T-helper 2 cell treated with Interferon-gamma antibody and Interleukin-4, amounts not matched to agents 100 ng/mL and 5 ng/mL, for 36 hours (primary cell): ENCODE measurements at regions not wholly inside any gene's neighbourhood (a gene's known extent, or its start where the extent isn't known, plus 50 kb on each side); places are given as distances from the start of the nearest gene placed in this dataset.
"Not testable (repeated sequence)": the region's sequence is repeated elsewhere in the genome, so short reads cannot be mapped to it uniquely, and the experiment has no call there.

Experiments used
- intact Hi-C: fragments of 100-400 bp; cut with micrococcal nuclease; formaldehyde crosslinking; loops from one replicate; pipeline ENCODE4 v1.15.1; 2023

GRCh38 chr1:96533820-96534219 is 187.8 kb upstream of the PTBP2 start:
- intact Hi-C loops, result no loop called here

DNA sequence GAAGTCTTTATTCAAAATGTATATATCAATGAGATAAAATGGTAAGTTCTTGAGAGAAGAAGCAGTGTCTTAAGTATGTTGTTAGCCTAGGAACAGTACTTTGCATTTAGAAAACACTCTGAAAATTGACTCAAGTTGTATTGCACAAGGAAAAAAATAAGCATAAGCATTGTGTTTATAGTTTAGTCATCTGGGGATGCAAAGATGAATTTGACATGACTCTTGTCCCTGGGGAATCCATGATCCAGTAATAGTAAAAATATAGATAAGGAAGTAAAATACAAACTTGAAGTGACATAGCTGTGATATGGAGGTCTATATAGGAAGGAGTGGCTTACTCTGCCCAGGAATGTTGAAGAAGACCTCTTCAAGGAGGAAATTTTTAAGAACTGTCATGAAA is 185.0 kb upstream of the PTBP2 start:
- intact Hi-C loops, result no loop called here

- intact Hi-C loops, result no loop called here
Observed at GRCh38 chr1:96538111-96538641, 183.4 kb upstream of the PTBP2 start.

GRCh38 chr1:96538883-96539282 is 182.7 kb upstream of the PTBP2 start:
- intact Hi-C loops, result no loop called here

DNA sequence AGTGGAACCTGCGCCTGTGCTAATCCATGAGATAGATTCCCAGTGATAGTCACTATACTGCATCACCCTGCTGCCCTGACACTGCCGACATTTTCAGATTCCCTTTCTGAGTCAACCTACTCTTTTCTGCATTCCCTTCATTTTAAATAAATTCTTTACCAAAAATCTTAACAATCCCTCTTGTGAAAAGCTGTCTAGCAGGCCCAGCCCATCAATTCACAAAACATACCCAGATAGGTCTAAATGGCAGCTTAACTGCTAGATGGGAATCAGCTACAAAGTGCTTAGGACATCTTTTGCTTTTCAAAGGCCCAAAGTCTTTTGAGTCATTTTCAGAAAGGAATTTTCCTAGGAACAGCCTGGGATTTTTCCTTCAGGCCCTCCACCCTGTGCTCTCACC is 180.1 kb upstream of the PTBP2 start:
- intact Hi-C loops, result no loop called here

GRCh38 chr1:96544051-96544830 is 177.3 kb upstream of the PTBP2 start:
- intact Hi-C loops, result no loop called here

DNA sequence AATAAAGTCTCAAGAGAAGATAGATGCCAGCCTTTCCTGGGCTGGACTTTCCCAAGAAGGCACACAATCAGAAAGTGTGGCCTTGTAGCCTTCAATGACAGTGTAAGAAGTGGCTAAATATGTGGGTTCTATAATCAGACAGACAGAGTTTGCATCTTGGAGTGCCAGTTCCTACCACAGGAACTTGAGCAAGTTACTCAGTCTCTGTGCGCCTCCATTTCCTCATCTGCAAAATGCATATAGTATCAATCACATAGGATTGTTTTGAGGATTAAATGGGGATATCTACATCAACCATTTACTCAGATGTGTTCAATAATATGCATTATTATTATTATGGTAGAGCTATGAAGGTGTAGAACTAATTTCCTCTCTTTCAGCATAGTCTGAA is 176.8 kb upstream of the PTBP2 start:
- intact Hi-C loops, result no loop called here

- intact Hi-C loops, result no loop called here
Observed at GRCh38 chr1:96545935-96546656, 175.5 kb upstream of the PTBP2 start.

GRCh38 chr1:96550061-96550460 is 171.5 kb upstream of the PTBP2 start:
- intact Hi-C loops, result no loop called here

DNA sequence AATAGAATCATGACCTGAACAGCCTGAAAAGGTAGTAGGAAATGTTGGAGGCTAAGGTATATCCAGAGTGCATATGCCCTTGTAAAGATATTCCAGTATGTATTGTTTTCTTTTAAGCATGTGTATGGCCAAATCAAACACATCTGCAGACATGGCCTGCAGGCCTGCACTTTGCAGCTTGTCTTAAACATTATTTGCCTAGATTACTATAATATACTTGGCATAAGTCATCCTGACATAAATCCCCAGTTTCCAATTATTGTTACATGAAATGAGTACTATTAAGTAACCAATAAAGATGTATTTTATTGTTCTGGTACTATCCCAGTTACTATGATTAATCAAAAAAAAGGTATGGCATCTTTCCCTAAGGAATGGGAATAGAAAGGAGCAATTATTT is 169.1 kb upstream of the PTBP2 start:
- intact Hi-C loops, result no loop called here

DNA sequence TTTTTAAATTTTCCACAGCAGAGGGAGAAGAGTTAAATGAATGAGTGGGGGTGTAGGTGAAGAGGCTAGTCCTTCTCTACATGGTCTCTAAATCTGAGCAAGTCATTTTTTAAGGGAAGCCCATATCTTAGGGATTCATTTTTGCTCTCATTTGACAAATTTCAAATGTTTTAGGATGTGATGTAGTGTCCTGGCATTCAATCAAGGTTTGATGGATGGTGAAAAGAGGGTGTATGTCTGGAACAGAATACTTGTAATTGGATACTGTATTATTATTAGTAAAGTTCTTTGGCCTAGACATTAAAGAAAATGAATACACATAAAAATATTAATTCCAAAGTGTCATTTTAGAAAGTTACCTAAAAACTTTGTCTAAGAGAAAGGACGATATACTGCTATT is 167.8 kb upstream of the PTBP2 start:
- intact Hi-C loops, result no loop called here

- intact Hi-C loops, result no loop called here
Observed at GRCh38 chr1:96554364-96554763, 167.2 kb upstream of the PTBP2 start.

GRCh38 chr1:96557336-96557735 is 164.2 kb upstream of the PTBP2 start:
- intact Hi-C loops, result no loop called here

GRCh38 chr1:96558635-96559034 is 162.9 kb upstream of the PTBP2 start:
- intact Hi-C loops, result no loop called here

DNA sequence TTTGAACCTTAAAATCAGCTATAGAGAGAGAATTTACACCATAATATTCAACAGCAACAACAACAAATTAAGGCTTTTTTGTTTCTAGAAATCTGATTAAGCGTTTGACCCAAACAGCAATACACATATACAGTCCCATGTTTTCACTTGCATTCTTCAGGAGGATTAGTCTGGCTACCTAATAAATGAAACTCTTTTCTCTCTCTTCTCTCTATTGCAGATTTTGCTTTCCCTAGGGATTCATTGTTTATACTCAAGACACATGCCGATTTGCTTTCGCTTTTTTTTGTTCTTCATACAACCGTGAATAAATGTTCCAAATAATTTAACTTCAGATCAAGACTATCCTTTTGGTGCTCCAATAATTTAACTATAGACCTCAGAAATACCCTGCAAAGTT is 162.4 kb upstream of the PTBP2 start:
- intact Hi-C loops, result no loop called here

- intact Hi-C loops, result no loop called here
Observed at GRCh38 chr1:96559707-96560596, 161.6 kb upstream of the PTBP2 start.

- intact Hi-C loops, result no loop called here
Observed at GRCh38 chr1:96562094-96562493, 159.5 kb upstream of the PTBP2 start.

- intact Hi-C loops, result not testable (repeated sequence)
Observed at GRCh38 chr1:96564401-96564800, 157.2 kb upstream of the PTBP2 start.

GRCh38 chr1:96565546-96565945 is 156.0 kb upstream of the PTBP2 start:
- intact Hi-C loops, result no loop called here

- intact Hi-C loops, result no loop called here
Observed at GRCh38 chr1:96568639-96569038, 152.9 kb upstream of the PTBP2 start.

- intact Hi-C loops, result no loop called here
Observed at GRCh38 chr1:96569288-96569687, 152.3 kb upstream of the PTBP2 start.

DNA sequence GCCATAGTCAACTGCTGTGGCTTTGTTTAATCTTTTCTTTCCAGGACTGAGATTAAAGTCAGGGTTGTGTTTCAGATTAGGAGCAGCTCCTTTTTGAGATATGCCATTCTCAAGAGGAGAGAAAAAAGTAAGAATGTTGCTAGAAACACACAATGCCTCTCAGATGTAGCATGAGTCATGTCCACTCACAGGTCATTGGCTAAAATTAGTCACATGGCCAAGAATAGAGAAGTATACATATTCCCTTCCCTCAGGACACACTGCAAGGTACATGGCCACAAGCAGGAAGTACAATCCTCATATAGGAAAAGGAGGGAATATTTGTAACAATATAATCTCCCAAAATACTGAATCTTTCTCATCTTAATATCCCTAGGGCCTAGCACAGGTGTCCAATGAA is 141.9 kb upstream of the PTBP2 start:
- intact Hi-C loops, result no loop called here
